HG02623 (cell line): ENCODE measurements at regions not wholly inside any gene's neighbourhood (a gene's known extent, or its start where the extent isn't known, plus 50 kb on each side); places are given as distances from the start of the nearest gene placed in this dataset.

ENCODE experiments used
- ATAC-seq: cut with Tn5 transposase; IDR thresholded peaks from one replicate; pipeline ENCODE4 v1.9.1; 2021; ENCODE audit warnings: moderate library complexity; ENCODE audit not compliant: unreplicated experiment

- ATAC-seq: no peak
These were observed 52.2 kb upstream of the SPACA1 start for GRCh38 chr6:87995461-87995860.

GRCh38 chr6:87993356-87993755 is 54.3 kb upstream of the SPACA1 start:
- no peak for ATAC-seq

- ATAC-seq: no peak
These were observed 56.8 kb upstream of the SPACA1 start for GRCh38 chr6:87990871-87991270.

- no peak for ATAC-seq
These were observed 65.5 kb upstream of the SPACA1 start for GRCh38 chr6:87982134-87982533.

GRCh38 chr6:87979737-87980136 is 67.9 kb upstream of the SPACA1 start:
- ATAC-seq: no peak

- ATAC-seq: no peak
These were observed 71.0 kb upstream of the SPACA1 start for GRCh38 chr6:87976616-87977015.

- ATAC-seq: no peak
These were observed 72.1 kb upstream of the SPACA1 start for GRCh38 chr6:87975561-87975960.

GRCh38 chr6:87972279-87972678 is 75.4 kb upstream of the SPACA1 start:
- ATAC-seq: no peak

- ATAC-seq: no peak
These were observed 75.9 kb upstream of the SPACA1 start for GRCh38 chr6:87971605-87972262.

GRCh38 chr6:87968435-87969278 is 79.0 kb upstream of the SPACA1 start:
- peak; percentile 47 for ATAC-seq

GRCh38 chr6:87965806-87966205 is 81.8 kb upstream of the SPACA1 start:
- no peak for ATAC-seq

- ATAC-seq: no peak
These were observed 88.6 kb upstream of the SPACA1 start for GRCh38 chr6:87959083-87959482.

- ATAC-seq: no peak
These were observed 95.9 kb upstream of the SPACA1 start for GRCh38 chr6:87951751-87952150.

- ATAC-seq: no peak
These were observed 97.0 kb upstream of the SPACA1 start for GRCh38 chr6:87950614-87951013.

GRCh38 chr6:87949194-87949593 is 98.4 kb upstream of the SPACA1 start:
- ATAC-seq: no peak

GRCh38 chr6:87946669-87947068 is 101.0 kb upstream of the SPACA1 start:
- no peak for ATAC-seq

GRCh38 chr6:87945966-87946365 is 101.7 kb upstream of the SPACA1 start:
- no peak for ATAC-seq

- ATAC-seq: no peak
These were observed 102.5 kb upstream of the SPACA1 start for GRCh38 chr6:87945181-87945580.

- ATAC-seq: no peak
These were observed 103.1 kb upstream of the SPACA1 start for GRCh38 chr6:87944541-87944954.

- ATAC-seq: no peak
These were observed 104.5 kb upstream of the SPACA1 start for GRCh38 chr6:87943191-87943590.

- ATAC-seq: no peak
These were observed 105.9 kb upstream of the SPACA1 start for GRCh38 chr6:87941556-87942358.

GRCh38 chr6:87939776-87940175 is 107.9 kb upstream of the SPACA1 start:
- ATAC-seq: no peak
